Left ventricle myocardium inferior (tissue), 1 donor: ENCODE measurements at regions not wholly inside any gene's neighbourhood (a gene's known extent, or its start where the extent isn't known, plus 50 kb on each side); places are given as distances from the start of the nearest gene placed in this dataset.

Source experiments
- DNase-seq: peaks from one replicate; pipeline ENCODE4 v3.0.0-alpha.2; 2020
- H3K27ac ChIP-seq: fragments of 200-600 bp; replicated peaks from 2 replicates; pipeline ENCODE4 v1.8.0; 2021
- H3K27me3 ChIP-seq: fragments of 200-600 bp; 2 replicates; pipeline ENCODE4 v1.8.0; 2021; ENCODE audit warnings: low read depth
- H3K36me3 ChIP-seq: fragments of 200-600 bp; 2 replicates; pipeline ENCODE4 v1.8.0; 2021
- H3K4me1 ChIP-seq: fragments of 200-600 bp; 2 replicates; pipeline ENCODE4 v1.8.0; 2021
- H3K4me3 ChIP-seq: fragments of 200-600 bp; 2 replicates; pipeline ENCODE4 v1.8.0; 2021; ENCODE audit warnings: mild to moderate bottlenecking, moderate library complexity
- H3K9me3 ChIP-seq: fragments of 200-600 bp; replicated peaks from 2 replicates; pipeline ENCODE4 v1.8.0; 2021
- CTCF ChIP-seq: fragments of 200-600 bp; IDR thresholded peaks from 2 replicates; pipeline ENCODE4 v1.8.0; 2021; ENCODE audit warnings: antibody characterized with exemption, mild to moderate bottlenecking, borderline replicate concordance
- intact Hi-C: fragments of 100-400 bp; cut with micrococcal nuclease; formaldehyde crosslinking; loops from one replicate; pipeline ENCODE4 v1.11.0; 2022
- donor health status: DM: no; HTN: yes; CAD: no; lungs with severe emphysema.

GRCh38 chr10:36492590-36493515 lies 632.5 kb upstream of the ANKRD30A start:
- Histone ChIP-seq H3K4me3 (no peak overlapping the region), H3K36me3 (no peaks in the 10 kb centered on the region), H3K27me3 (no peaks in the 10 kb centered on the region), H3K27ac (no peak overlapping the region), H3K4me1 (peaks cover 37% of the 10 kb centered on the region), H3K9me3 (no peaks in the 10 kb centered on the region)
- no peak for TF ChIP-seq CTCF
- no peak for DNase-seq
- intact Hi-C loops: no loop called here

- TF ChIP-seq CTCF: no peak
- no peak overlapping the region for H3K4me3 ChIP-seq
- no peaks in the 10 kb centered on the region for H3K36me3 ChIP-seq
- peaks cover 40% of the 10 kb centered on the region for H3K4me1 ChIP-seq
- DNase-seq: no peak
- no peaks in the 10 kb centered on the region for H3K9me3 ChIP-seq
- intact Hi-C loops: no loop called here
- H3K27ac ChIP-seq: no peak overlapping the region
- no peaks in the 10 kb centered on the region for H3K27me3 ChIP-seq
These were observed 633.5 kb upstream of the ANKRD30A start for GRCh38 chr10:36491926-36492325.

GRCh38 chr10:36489611-36490228 lies 635.7 kb upstream of the ANKRD30A start:
- intact Hi-C loops: no loop called here
- H3K27me3 ChIP-seq: no peaks in the 10 kb centered on the region
- peak; percentile 42 for DNase-seq

GRCh38 chr10:36489181-36489580 lies 636.2 kb upstream of the ANKRD30A start:
- DNase-seq: no peak
- Histone ChIP-seq H3K9me3 (no peaks in the 10 kb centered on the region), H3K27ac (peak overlapping the region; percentile 70), H3K4me1 (peaks cover 40% of the 10 kb centered on the region), H3K4me3 (no peak overlapping the region), H3K36me3 (no peaks in the 10 kb centered on the region), H3K27me3 (no peaks in the 10 kb centered on the region)
- intact Hi-C loops: no loop called here
- TF ChIP-seq CTCF: no peak

More at GRCh38 chr10:36489611-36490228, 635.7 kb upstream of the ANKRD30A start:
- Histone ChIP-seq H3K36me3 (no peaks in the 10 kb centered on the region), H3K4me3 (no peak overlapping the region), H3K27ac (peak overlapping the region; percentile 70), H3K4me1 (peaks cover 40% of the 10 kb centered on the region), H3K9me3 (no peaks in the 10 kb centered on the region)
- no peak for TF ChIP-seq CTCF

- no peak for TF ChIP-seq CTCF
- no peaks in the 10 kb centered on the region for H3K9me3 ChIP-seq
- DNase-seq: no peak
- H3K4me3 ChIP-seq: no peak overlapping the region
- H3K4me1 ChIP-seq: peaks cover 40% of the 10 kb centered on the region
- no peaks in the 10 kb centered on the region for H3K36me3 ChIP-seq
- no peak overlapping the region for H3K27ac ChIP-seq
- intact Hi-C loops: no loop called here
- H3K27me3 ChIP-seq: no peaks in the 10 kb centered on the region
These were observed 636.8 kb upstream of the ANKRD30A start for GRCh38 chr10:36488579-36488978.
